K562 (cell line): ENCODE measurements at regions not wholly inside any gene's neighbourhood (a gene's known extent, or its start where the extent isn't known, plus 50 kb on each side); places are given as distances from the start of the nearest gene placed in this dataset.

Experiments
- CBFA2T3 ChIP-seq: fragments of 450-650 bp; IDR thresholded peaks from 2 replicates; pipeline ENCODE4 v1.6.1; 2017
- HDAC3 ChIP-seq: fragments of 450-650 bp; IDR thresholded peaks from 2 replicates; pipeline ENCODE4 v1.6.1; 2018; ENCODE audit warnings: borderline replicate concordance, mild to moderate bottlenecking, moderate library complexity; ENCODE audit not compliant: partially characterized antibody
- ID3 ChIP-seq, 2 experiments: fragments of 250-450 bp in 1 of 2; fragments of 450-650 bp in 1 of 2; sonication (Bioruptor Pico) in 1 of 2; IDR thresholded peaks; 2 replicates each; pipeline versions ENCODE4 v1.6.1 to v1.8.0; 2016 to 2021; ENCODE audit warnings: mild to moderate bottlenecking in 2 of 2, moderate library complexity in 2 of 2, missing compliant biosample characterization in 1 of 2, missing genetic modification characterization in 1 of 2
- KDM4B ChIP-seq, 2 experiments: fragments of 450-650 bp in 1 of 2; sonication (generic) in 1 of 2; IDR thresholded peaks; 2 replicates each; pipeline ENCODE4 v1.6.1; 2016 to 2017; ENCODE audit warnings: borderline replicate concordance in 2 of 2, antibody characterized with exemption in 1 of 2, low read depth in 1 of 2, mild to moderate bottlenecking in 1 of 2
- MAFK ChIP-seq: IDR thresholded peaks from 2 replicates; pipeline ENCODE4 v1.6.1; 2011; ENCODE audit warnings: low read length, improper control_type of control experiment
- SMAD1 ChIP-seq: fragments of 150-350 bp; IDR thresholded peaks from 2 replicates; pipeline ENCODE4 v1.6.1; 2014; ENCODE audit warnings: low read length, low read depth; ENCODE audit not compliant: partially characterized antibody
- TCF3 ChIP-seq: sonication (generic); formaldehyde crosslinking; IDR thresholded peaks from 2 replicates; pipeline ENCODE4 v1.4.0; 2020; ENCODE audit warnings: mild to moderate bottlenecking, missing genetic modification reagents
- TFAP4 ChIP-seq: sonication (generic); formaldehyde crosslinking; IDR thresholded peaks from 2 replicates; pipeline ENCODE4 v1.8.0; 2022; ENCODE audit warnings: missing genetic modification reagents, mild to moderate bottlenecking, moderate library complexity, borderline replicate concordance
- THRB ChIP-seq: fragments of 450-650 bp; formaldehyde crosslinking; conservative IDR thresholded peaks from 2 replicates; pipeline ENCODE4 v1.4.0; 2022; ENCODE audit warnings: mild to moderate bottlenecking, missing genetic modification characterization
- ZC3H4 ChIP-seq: sonication (generic); formaldehyde crosslinking; IDR thresholded peaks from 2 replicates; pipeline ENCODE4 v1.9.0; 2021; ENCODE audit warnings: missing genetic modification reagents, borderline replicate concordance
- ZNF212 ChIP-seq: fragments of 450-650 bp; formaldehyde crosslinking; IDR thresholded peaks from 2 replicates; pipeline ENCODE4 v1.4.0; 2020; ENCODE audit warnings: mild to moderate bottlenecking
- ZNF217 ChIP-seq: sonication (generic); formaldehyde crosslinking; IDR thresholded peaks from 2 replicates; pipeline ENCODE4 v1.8.0; 2022; ENCODE audit warnings: mild to moderate bottlenecking, missing genetic modification reagents
- ZNF318 ChIP-seq, 2 experiments: fragments of 450-650 bp; IDR thresholded peaks; 2 replicates each; pipeline ENCODE4 v1.6.1; 2016; ENCODE audit warnings: mild to moderate bottlenecking in 2 of 2, borderline replicate concordance in 1 of 2, low read depth in 1 of 2, moderate library complexity in 1 of 2
- ZNF431 ChIP-seq: sonication (generic); formaldehyde crosslinking; IDR thresholded peaks from 2 replicates; pipeline ENCODE4 v1.8.0; 2022; ENCODE audit warnings: mild to moderate bottlenecking, missing genetic modification reagents
- ZNF507 ChIP-seq: conservative IDR thresholded peaks from 2 replicates; pipeline ENCODE4 v1.6.1; 2017; ENCODE audit warnings: missing genetic modification characterization, missing compliant biosample characterization
- ZNF583 ChIP-seq: fragments of 250-450 bp; sonication (Bioruptor Pico); IDR thresholded peaks from 2 replicates; pipeline ENCODE4 v1.4.0; 2020

GRCh38 chr4:80125252-80126177 lies 52.5 kb upstream of the ANTXR2 start (continued):
- TF ChIP-seq ZNF318 (IDR thresholded peaks at IDR 0.05; ENCODE audit: borderline replicate concordance in 1 of 2, low read depth in 1 of 2) (no peak), ZNF431 (no peak), ZNF212 (CRISPR knock-in tag) (no peak), THRB (CRISPR knock-in tag) (0 out of 2 replicates have a peak, but pooled peaks have one; percentile 31), TFAP4 (CRISPR knock-in tag) (no peak), ZNF507 (no peak), ID3 (CRISPR knock-in tag; IDR thresholded peaks at IDR 0.05) (no peak), ID3 (tag; IDR thresholded peaks at IDR 0.05) (0 out of 2 replicates have a peak, but pooled peaks have one; percentile 68), ZNF217 (CRISPR knock-in tag) (no peak), ZC3H4 (CRISPR knock-in tag) (no peak), KDM4B (IDR thresholded peaks at IDR 0.05; ENCODE audit: borderline replicate concordance in 2 of 2, low read depth in 1 of 2) (no peak), ZNF583 (CRISPR knock-in tag) (no peak), CBFA2T3 (peak; percentile 69), MAFK (peak; percentile 78), TCF3 (CRISPR knock-in tag) (peak; percentile 45), SMAD1 (peak; percentile 35), HDAC3 (peak; percentile 56)
